IPS DF 6.9 (cell line): ENCODE measurements at regions not wholly inside any gene's neighbourhood (a gene's known extent, or its start where the extent isn't known, plus 50 kb on each side); places are given as distances from the start of the nearest gene placed in this dataset.

Experiments used
- DNase-seq: peaks from one replicate; pipeline ENCODE4 v3.0.0-alpha.2; 2013; ENCODE audit warnings: low read depth, low spot score
- H3K27ac ChIP-seq: one replicate; pipeline ENCODE4 v1.5.1; 2013; ENCODE audit warnings: low read length, control low read depth
- H3K27me3 ChIP-seq: 2 replicates; pipeline ENCODE4 v1.6.1; 2013; ENCODE audit warnings: mild to moderate bottlenecking, low read length; ENCODE audit not compliant: control insufficient read depth, insufficient read depth
- H3K36me3 ChIP-seq: 2 replicates; pipeline ENCODE4 v1.6.1; 2013; ENCODE audit warnings: low read length; ENCODE audit not compliant: control insufficient read depth, insufficient read depth
- H3K4me1 ChIP-seq: 2 replicates; pipeline ENCODE4 v1.6.1; 2013; ENCODE audit warnings: low read length; ENCODE audit not compliant: control insufficient read depth, insufficient read depth
- H3K4me3 ChIP-seq: 2 replicates; pipeline ENCODE4 v1.5.1; 2013; ENCODE audit warnings: mild to moderate bottlenecking, low read length
- H3K9me3 ChIP-seq: 2 replicates; pipeline ENCODE4 v1.6.1; 2013; ENCODE audit warnings: low read length, inconsistent platforms; ENCODE audit not compliant: control insufficient read depth, insufficient read depth
- WGBS: extraction: QIAGEN DNeasy Blood & Tissue Kit; methylation state at CpG from one replicate; pipeline ENCODE4 v1.1.7; 2013; ENCODE audit warnings: mixed read lengths, missing lambda C conversion rate; ENCODE audit not compliant: insufficient read length, insufficient coverage; 5-methylcytosine and 5-hydroxymethylcytosine counted together

DNA sequence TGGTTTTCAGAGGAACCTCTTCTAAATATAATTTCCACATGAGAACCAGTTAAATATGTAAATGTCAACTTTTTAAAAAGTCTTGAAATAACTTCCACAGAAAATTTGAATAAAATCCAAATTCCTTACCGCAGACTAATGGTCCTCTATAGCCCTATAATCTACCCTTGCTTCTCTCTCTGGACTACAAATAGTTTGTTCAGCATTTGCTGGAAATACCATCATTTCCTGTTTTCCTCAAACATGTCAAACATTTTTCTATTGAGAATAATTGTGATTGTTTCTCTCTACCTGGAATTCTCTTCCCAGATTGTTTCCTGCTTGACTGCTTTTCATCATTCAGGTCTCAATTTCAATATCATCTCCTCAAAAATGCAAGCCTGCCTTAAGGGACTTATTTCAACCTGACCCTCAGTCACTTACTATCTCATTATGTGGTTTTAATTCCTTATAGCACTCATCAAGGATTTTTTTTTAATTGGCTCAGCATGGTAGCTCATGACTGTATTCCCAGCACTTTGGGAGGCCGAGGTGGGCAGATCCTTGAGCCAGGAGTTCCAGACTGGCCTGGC lies 898.9 kb upstream of the MIR17HG start:
- Histone ChIP-seq H3K4me3 (no peak overlapping the region), H3K36me3 (no peaks in the 10 kb centered on the region), H3K27ac (no peak overlapping the region), H3K9me3 (no peaks in the 10 kb centered on the region), H3K27me3 (no peaks in the 10 kb centered on the region), H3K4me1 (no peaks in the 10 kb centered on the region)
- no peak for DNase-seq
- no CpG with 5 or more reads among the region's 2 CpGs for WGBS

DNA sequence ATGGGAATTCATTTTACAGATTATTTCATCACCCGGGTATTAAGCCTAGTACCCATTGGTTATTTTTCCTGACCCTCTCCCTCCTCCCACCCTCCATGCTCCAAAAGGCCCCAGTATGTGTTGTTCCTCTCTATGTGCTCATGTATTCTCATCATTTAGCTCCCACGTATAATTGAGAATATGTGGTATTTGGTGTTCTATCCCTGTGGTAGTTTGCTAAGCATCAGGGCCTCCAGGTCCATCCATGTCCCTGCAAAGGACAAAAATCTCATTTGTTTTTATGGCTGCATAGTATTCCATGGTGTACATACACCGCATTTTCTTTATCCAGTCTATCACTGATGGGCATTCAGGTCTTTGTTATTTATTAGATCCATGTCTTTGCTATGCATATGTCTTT lies 894.1 kb upstream of the MIR17HG start:
- H3K9me3 ChIP-seq: no peaks in the 10 kb centered on the region
- H3K4me1 ChIP-seq: no peaks in the 10 kb centered on the region
- no CpG with 5 or more reads among the region's 3 CpGs for WGBS
- H3K4me3 ChIP-seq: no peak overlapping the region
- no peak overlapping the region for H3K27ac ChIP-seq
- H3K27me3 ChIP-seq: no peaks in the 10 kb centered on the region
- no peaks in the 10 kb centered on the region for H3K36me3 ChIP-seq
- DNase-seq: no peak

DNA sequence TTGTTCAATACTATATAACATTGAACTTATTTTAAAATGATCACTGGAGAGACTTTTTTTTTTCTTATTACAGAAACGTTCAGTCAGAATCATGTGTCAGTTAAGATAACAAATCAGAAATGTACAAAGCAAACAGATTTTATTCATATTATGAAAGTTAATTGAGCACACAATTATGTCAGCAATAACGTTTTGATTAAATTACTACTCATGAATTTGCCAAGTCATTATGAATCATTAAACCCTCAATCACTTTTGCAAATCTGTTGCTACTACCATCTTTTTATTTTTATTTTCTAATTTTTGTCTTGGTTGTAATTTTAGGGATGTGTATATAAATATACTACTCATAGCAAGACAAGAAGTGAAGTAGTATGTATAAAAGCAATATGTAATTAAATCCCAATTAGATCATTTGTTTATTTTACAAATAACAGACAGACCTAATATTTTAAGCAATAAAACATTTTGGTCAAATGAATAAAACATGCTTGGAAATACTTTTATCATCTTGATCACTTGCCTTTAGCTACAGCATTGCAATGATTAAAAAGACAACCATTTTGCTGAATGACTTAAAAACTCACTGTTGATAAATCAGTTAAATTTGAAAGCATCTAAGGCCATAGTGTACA lies 893.4 kb upstream of the MIR17HG start:
- no peak overlapping the region for H3K4me3 ChIP-seq
- no peaks in the 10 kb centered on the region for H3K9me3 ChIP-seq
- no peaks in the 10 kb centered on the region for H3K4me1 ChIP-seq
- H3K27me3 ChIP-seq: no peaks in the 10 kb centered on the region
- no CpG with 5 or more reads among the region's 2 CpGs for WGBS
- no peak overlapping the region for H3K27ac ChIP-seq
- H3K36me3 ChIP-seq: no peaks in the 10 kb centered on the region
- no peak for DNase-seq

DNA sequence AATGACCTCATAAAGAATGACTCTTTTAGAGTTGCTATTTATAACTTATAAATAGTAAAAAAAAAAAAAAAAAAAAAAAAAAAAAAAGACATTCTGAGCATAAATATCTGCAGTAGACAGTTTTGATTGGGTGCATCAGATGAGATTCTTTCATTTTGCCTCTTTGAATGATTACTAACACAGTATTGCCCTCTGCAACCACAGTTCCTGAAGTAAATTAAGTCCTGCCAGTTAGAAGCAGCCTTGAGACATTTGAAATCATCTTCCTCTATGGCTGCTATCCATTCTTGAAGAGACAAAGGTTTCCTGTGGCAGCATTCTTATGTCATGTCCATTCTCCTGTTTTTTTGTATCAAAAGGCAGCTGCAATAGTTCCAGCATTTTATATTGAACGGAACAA lies 892.4 kb upstream of the MIR17HG start:
- no peaks in the 10 kb centered on the region for H3K9me3 ChIP-seq
- no peak overlapping the region for H3K4me3 ChIP-seq
- H3K36me3 ChIP-seq: no peaks in the 10 kb centered on the region
- no CpG with 5 or more reads among the region's 1 CpG for WGBS
- no peaks in the 10 kb centered on the region for H3K27me3 ChIP-seq
- no peaks in the 10 kb centered on the region for H3K4me1 ChIP-seq
- H3K27ac ChIP-seq: no peak overlapping the region
- DNase-seq: no peak

DNA sequence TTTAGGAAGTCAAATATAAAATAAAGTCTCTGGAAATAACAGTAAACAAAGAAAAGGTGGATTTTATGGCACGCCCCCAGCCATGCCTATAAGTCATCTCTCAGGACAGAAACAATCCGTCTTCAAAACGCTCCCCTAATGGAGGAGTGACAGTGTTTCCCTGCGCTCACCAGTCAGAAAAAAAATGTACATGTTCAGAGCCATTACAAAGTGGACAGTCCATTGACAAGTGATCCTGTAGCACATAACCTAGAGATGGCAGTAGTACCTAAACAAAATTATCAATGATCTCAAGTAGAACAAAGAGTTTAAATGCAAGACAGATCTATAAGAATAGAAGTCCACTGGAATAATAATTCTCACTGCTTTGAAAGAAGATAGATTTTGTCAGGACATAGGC lies 891.7 kb upstream of the MIR17HG start:
- Histone ChIP-seq H3K36me3 (no peaks in the 10 kb centered on the region), H3K27ac (no peak overlapping the region), H3K27me3 (no peaks in the 10 kb centered on the region), H3K9me3 (no peaks in the 10 kb centered on the region), H3K4me3 (no peak overlapping the region), H3K4me1 (no peaks in the 10 kb centered on the region)
- DNase-seq: no peak
- no CpG with 5 or more reads among the region's 4 CpGs for WGBS

DNA sequence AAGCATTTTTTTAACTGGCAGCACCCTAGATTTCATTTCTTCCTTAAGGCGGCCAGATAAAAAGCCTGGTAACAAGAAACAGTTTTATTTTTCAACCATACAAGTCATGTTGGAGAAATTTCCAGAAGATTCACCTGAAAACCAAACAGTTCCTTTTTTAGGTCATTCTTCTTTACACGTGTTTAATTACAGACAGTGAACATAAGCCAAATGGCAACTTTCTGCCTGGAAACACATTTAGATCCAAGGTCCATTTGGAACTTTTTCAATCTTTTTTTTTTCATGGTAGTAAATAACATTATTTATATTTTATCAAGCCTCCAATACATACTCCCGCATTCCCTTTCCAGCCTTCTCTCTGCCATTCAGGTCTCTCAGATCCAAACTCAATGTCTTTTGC lies 886.1 kb upstream of the MIR17HG start:
- Histone ChIP-seq H3K27me3 (no peaks in the 10 kb centered on the region), H3K4me3 (no peak overlapping the region), H3K27ac (no peak overlapping the region), H3K9me3 (no peaks in the 10 kb centered on the region), H3K36me3 (no peaks in the 10 kb centered on the region), H3K4me1 (no peaks in the 10 kb centered on the region)
- no peak for DNase-seq
- WGBS: no CpG with 5 or more reads among the region's 3 CpGs

DNA sequence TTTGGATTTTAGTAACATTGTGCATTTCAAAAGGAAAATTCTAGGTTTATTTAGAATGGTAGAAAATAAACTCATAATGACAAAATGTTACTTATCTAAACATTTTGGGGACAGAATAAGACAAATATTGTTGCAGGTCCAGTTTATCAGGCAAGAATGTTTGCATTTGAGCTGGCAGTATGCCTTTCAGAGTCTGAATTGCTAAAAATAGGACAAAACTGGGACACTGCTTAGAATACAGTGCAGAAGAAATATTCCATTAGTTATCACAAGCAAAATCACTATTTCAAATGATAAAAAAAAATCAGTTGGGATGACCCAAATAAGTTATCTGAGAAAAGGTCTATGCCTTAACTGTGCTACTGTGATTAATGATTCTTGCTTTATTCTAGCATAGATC lies 870.3 kb upstream of the MIR17HG start:
- Histone ChIP-seq H3K9me3 (no peaks in the 10 kb centered on the region), H3K27me3 (no peaks in the 10 kb centered on the region)
- DNase-seq: no peak

DNA sequence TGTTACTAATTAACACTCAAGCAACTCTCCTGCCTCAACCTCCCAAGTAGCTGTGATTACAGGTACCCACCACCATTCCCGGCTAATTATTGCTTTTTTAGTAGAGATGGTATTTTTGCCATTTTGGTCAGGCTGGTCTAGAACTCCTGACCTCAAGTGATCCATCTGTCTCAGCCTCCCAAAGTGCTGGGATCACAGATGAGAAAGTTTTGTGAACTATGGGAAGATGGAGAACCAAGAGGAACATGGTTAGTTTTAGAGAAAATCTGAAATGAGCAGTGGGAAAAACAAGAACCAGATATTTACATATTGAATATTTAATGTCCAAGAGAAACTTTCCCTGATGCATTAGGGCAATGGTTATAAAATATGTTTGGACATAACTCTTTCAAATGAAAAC lies 863.6 kb upstream of the MIR17HG start:
- no CpG with 5 or more reads among the region's 1 CpG for WGBS
- DNase-seq: no peak
- Histone ChIP-seq H3K27me3 (no peaks in the 10 kb centered on the region), H3K9me3 (no peaks in the 10 kb centered on the region), H3K27ac (no peak overlapping the region), H3K36me3 (no peaks in the 10 kb centered on the region), H3K4me3 (no peak overlapping the region), H3K4me1 (no peaks in the 10 kb centered on the region; the same call in 1 of the 2 replicates)

More for the DNA sequence above, 870.3 kb upstream of the MIR17HG start:
- Histone ChIP-seq H3K4me3 (no peak overlapping the region), H3K27ac (no peak overlapping the region), H3K36me3 (no peaks in the 10 kb centered on the region), H3K4me1 (no peaks in the 10 kb centered on the region; the same call in 1 of the 2 replicates)

DNA sequence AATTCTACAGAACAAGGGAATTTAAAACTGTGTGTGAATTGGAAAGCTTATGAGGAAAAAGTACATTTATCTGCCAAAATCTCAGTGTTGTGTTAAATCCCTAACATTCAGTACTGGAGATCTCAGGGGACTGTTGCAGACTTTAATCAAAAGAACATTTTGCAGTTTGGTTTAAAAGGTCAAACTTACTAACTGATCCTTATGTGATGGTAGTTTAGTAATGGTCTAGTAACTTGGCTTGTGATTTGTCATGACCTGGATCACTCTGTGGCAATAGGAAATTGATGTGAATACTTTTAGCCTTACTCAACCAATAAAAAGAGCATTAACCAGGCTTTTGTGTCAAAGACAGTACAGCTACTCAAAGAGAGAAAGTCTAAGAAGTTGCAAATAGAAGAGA lies 862.1 kb upstream of the MIR17HG start:
- Histone ChIP-seq H3K36me3 (no peaks in the 10 kb centered on the region), H3K4me3 (no peak overlapping the region), H3K27ac (no peak overlapping the region), H3K4me1 (no peaks in the 10 kb centered on the region; the same call in 1 of the 2 replicates), H3K27me3 (no peaks in the 10 kb centered on the region), H3K9me3 (no peaks in the 10 kb centered on the region)
- no peak for DNase-seq

DNA sequence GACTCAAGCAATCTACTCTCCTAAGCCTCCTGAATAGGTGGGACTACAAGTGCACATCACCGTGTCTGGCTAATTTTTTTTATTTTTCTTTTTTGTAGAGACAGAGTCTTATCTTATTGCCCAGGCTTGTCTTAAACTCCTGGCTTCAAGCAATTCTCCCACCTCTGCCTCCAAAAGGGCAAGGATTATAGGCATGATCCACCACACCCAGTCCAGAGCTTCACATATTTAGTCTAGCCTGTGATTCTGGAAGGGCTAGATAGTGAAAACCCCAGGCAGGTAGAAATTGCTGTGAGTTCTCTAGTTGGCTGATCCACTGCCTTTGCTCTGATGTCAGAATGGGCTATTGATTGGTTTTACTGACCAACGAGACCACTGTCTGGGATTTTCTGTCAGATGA lies 854.6 kb upstream of the MIR17HG start:
- H3K4me1 ChIP-seq: no peaks in the 10 kb centered on the region
- DNase-seq: no peak
- no peaks in the 10 kb centered on the region for H3K27me3 ChIP-seq
- no peaks in the 10 kb centered on the region for H3K36me3 ChIP-seq
- no peak overlapping the region for H3K4me3 ChIP-seq
- no CpG with 5 or more reads among the region's 2 CpGs for WGBS
- H3K9me3 ChIP-seq: no peaks in the 10 kb centered on the region
- no peak overlapping the region for H3K27ac ChIP-seq

DNA sequence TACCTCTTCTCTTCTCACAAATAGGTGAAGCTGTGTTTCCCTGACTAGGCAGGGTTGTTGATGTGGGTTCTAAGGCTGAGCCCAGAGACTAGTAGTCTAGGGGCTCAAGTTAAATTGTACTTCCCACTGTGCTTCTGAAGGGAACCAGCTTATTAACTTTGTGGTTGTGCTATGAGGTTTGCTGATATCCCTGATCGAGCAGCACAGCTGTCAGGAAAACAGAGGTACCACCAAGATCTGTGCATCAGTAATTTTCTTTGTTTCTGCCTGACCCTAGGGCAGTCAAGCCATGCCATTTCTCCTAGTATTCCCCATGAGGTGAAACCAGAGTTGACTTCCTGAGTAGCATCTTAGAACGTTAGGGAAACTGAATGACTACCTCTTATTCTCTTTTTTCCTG lies 853.8 kb upstream of the MIR17HG start:
- Histone ChIP-seq H3K4me1 (no peaks in the 10 kb centered on the region), H3K27me3 (no peaks in the 10 kb centered on the region), H3K36me3 (no peaks in the 10 kb centered on the region), H3K4me3 (no peak overlapping the region), H3K9me3 (no peaks in the 10 kb centered on the region), H3K27ac (no peak overlapping the region)
- no peak for DNase-seq
- WGBS: no CpG with 5 or more reads among the region's 2 CpGs
